PC-3 (cell line): ENCODE measurements at regions not wholly inside any gene's neighbourhood (a gene's known extent, or its start where the extent isn't known, plus 50 kb on each side); places are given as distances from the start of the nearest gene placed in this dataset.

ENCODE experiments used
- ATAC-seq: fragments of 200-7000 bp; cut with Tn5 transposase; 2 replicates; pipeline ENCODE4 v1.9.1; 2020; ENCODE audit warnings: mild to moderate bottlenecking, moderate library complexity
- BruUV-seq: library from RNA; stranded (reverse); fragments of 400-500 nt; replicated peaks from 2 replicates; lab custom pipeline; 2021; lab: Mats Ljungman, UMichigan
- CTCF ChIA-PET: fragments of 300-600 bp; sonication (Branson Sonifier 250); formaldehyde crosslinking; loops from one replicate; lab custom pipeline; 2022; ENCODE audit warnings: antibody characterized with exemption; lab: Charles Lee
- POLR2A ChIA-PET: fragments of 300-600 bp; sonication (Branson Sonifier 250); formaldehyde crosslinking; loops from one replicate; lab custom pipeline; 2022; ENCODE audit warnings: antibody characterized with exemption; ENCODE audit not compliant: unreplicated experiment; lab: Charles Lee
- DNase-seq: peaks from one replicate; pipeline ENCODE4 v3.0.0-alpha.2; 2015
- H2AFZ ChIP-seq: fragments of 300-600 bp; sonication (generic); 2 replicates; pipeline ENCODE4 v1.6.0; 2016; ENCODE audit warnings: antibody characterized with exemption, low read length
- H3F3A ChIP-seq: fragments of 300-600 bp; sonication (generic); one replicate; pipeline ENCODE4 v1.6.0; 2017; ENCODE audit warnings: antibody characterized with exemption, low read length, control low read depth, mild to moderate bottlenecking; ENCODE audit not compliant: unreplicated experiment
- H3K27ac ChIP-seq: fragments of 300-600 bp; sonication (generic); 2 replicates; pipeline ENCODE4 v1.5.1; 2016; ENCODE audit warnings: mild to moderate bottlenecking, low read length
- H3K27me3 ChIP-seq: fragments of 300-600 bp; sonication (generic); 2 replicates; pipeline ENCODE4 v1.6.1; 2016; ENCODE audit warnings: low read length, mixed read lengths
- H3K36me3 ChIP-seq: fragments of 300-600 bp; sonication (generic); 2 replicates; pipeline ENCODE4 v1.6.1; 2016; ENCODE audit warnings: low read depth, mixed run types, low read length, mixed read lengths
- H3K4me1 ChIP-seq: fragments of 300-600 bp; sonication (generic); 2 replicates; pipeline ENCODE4 v1.5.1; 2016; ENCODE audit warnings: low read length; ENCODE audit not compliant: insufficient read depth
- H3K4me2 ChIP-seq: fragments of 300-600 bp; sonication (generic); 2 replicates; pipeline ENCODE4 v1.6.0; 2016; ENCODE audit warnings: low read length
- H3K4me3 ChIP-seq: fragments of 300-600 bp; sonication (generic); 2 replicates; pipeline ENCODE4 v1.5.1; 2016; ENCODE audit warnings: mild to moderate bottlenecking, low read length, mixed read lengths
- H3K79me2 ChIP-seq: fragments of 300-600 bp; sonication (generic); 2 replicates; pipeline ENCODE4 v1.6.1; 2017; ENCODE audit warnings: low read length, mixed read lengths
- H3K9ac ChIP-seq: fragments of 300-600 bp; sonication (generic); 2 replicates; pipeline ENCODE4 v1.6.0; 2016; ENCODE audit warnings: mild to moderate bottlenecking, low read length
- H3K9me2 ChIP-seq: fragments of 300-600 bp; sonication (generic); replicated peaks from 2 replicates; pipeline ENCODE4 v1.6.1; 2016; ENCODE audit warnings: mixed run types, low read length, mixed read lengths
- H3K9me3 ChIP-seq: fragments of 300-600 bp; sonication (generic); 2 replicates; pipeline ENCODE4 v1.6.1; 2016; ENCODE audit warnings: low read length, mixed read lengths
- H4K20me1 ChIP-seq: fragments of 300-600 bp; sonication (generic); 2 replicates; pipeline ENCODE4 v1.6.1; 2016; ENCODE audit warnings: low read length, mixed read lengths
- EZH2 ChIP-seq: fragments of 300-600 bp; sonication (generic); IDR thresholded peaks from one replicate; pipeline ENCODE4 v1.6.1; 2017; ENCODE audit warnings: antibody characterized with exemption, mild to moderate bottlenecking, low read length; ENCODE audit not compliant: unreplicated experiment
- EZH2phosphoT487 ChIP-seq: fragments of 300-600 bp; sonication (generic); IDR thresholded peaks from 2 replicates; pipeline ENCODE4 v1.6.1; 2018; ENCODE audit warnings: mild to moderate bottlenecking, antibody characterized with exemption, low read length, borderline replicate concordance
- intact Hi-C: fragments of 100-400 bp; cut with micrococcal nuclease; formaldehyde crosslinking; loops from 2 replicates; pipeline ENCODE4 v1.9.0; 2023
- TF ChIP-seq, protein P1 (sequence below): fragments of 300-600 bp; sonication (generic); conservative IDR thresholded peaks from 2 replicates; pipeline ENCODE4 v1.5.1; 2017; ENCODE audit warnings: antibody characterized with exemption, low read depth, mild to moderate bottlenecking, low read length

DNA sequence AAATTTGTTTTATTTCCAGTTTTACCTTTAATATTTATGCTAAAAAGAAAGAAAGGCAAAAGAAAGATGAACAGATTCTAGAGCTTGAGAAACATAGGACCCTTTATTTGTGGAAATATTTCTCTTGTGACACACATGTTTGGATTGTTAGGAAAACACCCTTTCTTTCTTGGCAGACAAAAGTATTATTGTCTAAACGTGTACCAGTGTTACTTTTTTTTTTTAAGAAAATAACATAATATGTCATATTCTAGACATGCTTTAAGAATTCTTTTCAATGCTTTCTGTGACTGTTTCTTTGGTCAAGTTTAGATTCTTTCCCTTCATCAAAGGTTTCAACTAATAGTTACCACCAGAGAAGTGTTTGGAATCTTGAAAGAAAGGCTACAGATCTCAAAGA is 183.4 kb upstream of the CNR1 start:
- Histone ChIP-seq H3K4me1 (no peaks in the 10 kb centered on the region), H3K27me3 (peaks cover 5% of the 10 kb centered on the region), H3K9me2 (no peaks in the 10 kb centered on the region), H3K4me3 (no peak overlapping the region), H3K27ac (no peak overlapping the region), H3K36me3 (no peaks in the 10 kb centered on the region), H2AFZ (no peak overlapping the region), H3K9me3 (no peaks in the 10 kb centered on the region), H3K4me2 (no peak overlapping the region), H3K9ac (no peak overlapping the region), H3F3A (no peaks in the 10 kb centered on the region), H4K20me1 (no peaks in the 10 kb centered on the region), H3K79me2 (no peaks in the 10 kb centered on the region)
- DNase-seq (peak; percentile 4), ATAC-seq (no peak)
- no TSS peak for BruUV-seq
- ChIA-PET POLR2A (no interaction called here), CTCF (no interaction called here)
- intact Hi-C loops, result no loop called here
- TF ChIP-seq, protein P1, sequence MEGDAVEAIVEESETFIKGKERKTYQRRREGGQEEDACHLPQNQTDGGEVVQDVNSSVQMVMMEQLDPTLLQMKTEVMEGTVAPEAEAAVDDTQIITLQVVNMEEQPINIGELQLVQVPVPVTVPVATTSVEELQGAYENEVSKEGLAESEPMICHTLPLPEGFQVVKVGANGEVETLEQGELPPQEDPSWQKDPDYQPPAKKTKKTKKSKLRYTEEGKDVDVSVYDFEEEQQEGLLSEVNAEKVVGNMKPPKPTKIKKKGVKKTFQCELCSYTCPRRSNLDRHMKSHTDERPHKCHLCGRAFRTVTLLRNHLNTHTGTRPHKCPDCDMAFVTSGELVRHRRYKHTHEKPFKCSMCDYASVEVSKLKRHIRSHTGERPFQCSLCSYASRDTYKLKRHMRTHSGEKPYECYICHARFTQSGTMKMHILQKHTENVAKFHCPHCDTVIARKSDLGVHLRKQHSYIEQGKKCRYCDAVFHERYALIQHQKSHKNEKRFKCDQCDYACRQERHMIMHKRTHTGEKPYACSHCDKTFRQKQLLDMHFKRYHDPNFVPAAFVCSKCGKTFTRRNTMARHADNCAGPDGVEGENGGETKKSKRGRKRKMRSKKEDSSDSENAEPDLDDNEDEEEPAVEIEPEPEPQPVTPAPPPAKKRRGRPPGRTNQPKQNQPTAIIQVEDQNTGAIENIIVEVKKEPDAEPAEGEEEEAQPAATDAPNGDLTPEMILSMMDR, result no peak
- TF ChIP-seq EZH2, result no peak
- no peak for TF ChIP-seq EZH2phosphoT487

DNA sequence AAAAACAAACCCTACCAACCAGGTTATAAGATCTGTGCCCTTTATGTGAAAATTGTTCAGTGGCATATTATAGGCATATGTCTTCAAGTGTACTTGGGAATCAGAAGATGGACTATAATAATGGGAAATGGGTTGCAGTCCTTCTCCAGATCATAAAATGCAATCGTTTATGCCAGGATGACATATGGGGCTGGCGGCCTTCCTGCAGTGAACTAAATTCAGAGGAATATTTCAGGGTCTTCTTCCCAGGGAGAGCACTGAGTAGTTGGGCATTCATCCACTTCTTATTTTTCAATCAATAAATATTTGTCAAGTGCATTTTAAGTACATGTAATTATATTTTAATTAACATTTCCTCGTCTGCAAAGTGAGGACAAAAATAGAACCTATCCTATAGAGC is 176.2 kb upstream of the CNR1 start:
- Histone ChIP-seq H2AFZ (no peak overlapping the region), H3K4me1 (no peaks in the 10 kb centered on the region), H3K36me3 (no peaks in the 10 kb centered on the region), H3K79me2 (no peaks in the 10 kb centered on the region), H3F3A (no peaks in the 10 kb centered on the region), H3K9me2 (no peaks in the 10 kb centered on the region), H3K9me3 (no peaks in the 10 kb centered on the region), H3K9ac (no peak overlapping the region), H3K4me3 (no peak overlapping the region), H3K27me3 (peaks cover 14% of the 10 kb centered on the region), H3K27ac (no peak overlapping the region), H3K4me2 (no peak overlapping the region), H4K20me1 (no peaks in the 10 kb centered on the region)
- ChIA-PET CTCF (no interaction called here), POLR2A (no interaction called here)
- no TSS peak for BruUV-seq
- intact Hi-C loops, result no loop called here
- DNase-seq (no peak), ATAC-seq (no peak)
- TF ChIP-seq EZH2 (no peak), EZH2phosphoT487 (no peak)
- TF ChIP-seq, protein P1, result no peak

DNA sequence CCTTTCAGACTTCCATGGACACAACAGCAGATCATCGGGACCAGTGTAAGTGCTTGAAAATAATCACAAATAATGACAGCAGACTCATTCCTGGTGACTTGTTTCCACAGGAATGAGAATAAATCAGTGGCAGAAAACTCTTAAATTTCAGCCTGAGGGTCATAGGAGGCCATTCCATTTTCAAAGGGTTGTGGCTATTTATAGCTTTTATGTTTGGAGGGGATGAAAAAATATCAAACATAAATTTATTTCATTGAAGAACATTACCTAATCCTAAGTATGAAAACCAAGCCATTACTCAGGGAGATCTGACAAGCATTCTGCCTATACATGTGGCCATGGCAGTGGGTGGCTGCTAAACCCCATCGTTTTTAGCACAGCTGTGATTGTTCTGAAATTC is 173.6 kb upstream of the CNR1 start:
- no peaks in the 10 kb centered on the region for H4K20me1 ChIP-seq
- no peak overlapping the region for H3K4me3 ChIP-seq
- H3K79me2 ChIP-seq, result no peaks in the 10 kb centered on the region
- H3K9me3 ChIP-seq, result no peaks in the 10 kb centered on the region
- H3K4me2 ChIP-seq, result no peak overlapping the region
- BruUV-seq, result no TSS peak
- no peak overlapping the region for H3K27ac ChIP-seq
- ATAC-seq, result no peak
- no peak overlapping the region for H3K9ac ChIP-seq
- no peaks in the 10 kb centered on the region for H3K36me3 ChIP-seq
- POLR2A ChIA-PET, result no interaction called here
- no peaks in the 10 kb centered on the region for H3K4me1 ChIP-seq
- intact Hi-C loops, result no loop called here
- no peaks in the 10 kb centered on the region for H3K9me2 ChIP-seq
- H3K27me3 ChIP-seq, result peaks cover 14% of the 10 kb centered on the region
- TF ChIP-seq EZH2phosphoT487, result no peak
- no peak for TF ChIP-seq EZH2
- TF ChIP-seq, protein P1, result no peak
- H2AFZ ChIP-seq, result no peak overlapping the region
- CTCF ChIA-PET, result no interaction called here
- no peaks in the 10 kb centered on the region for H3F3A ChIP-seq
- no peak for DNase-seq
